ENCODE measurements at regions not wholly inside any gene's neighbourhood (a gene's known extent, or its start where the extent isn't known, plus 50 kb on each side); places are given as distances from the start of the nearest gene placed in this dataset.

DNA sequence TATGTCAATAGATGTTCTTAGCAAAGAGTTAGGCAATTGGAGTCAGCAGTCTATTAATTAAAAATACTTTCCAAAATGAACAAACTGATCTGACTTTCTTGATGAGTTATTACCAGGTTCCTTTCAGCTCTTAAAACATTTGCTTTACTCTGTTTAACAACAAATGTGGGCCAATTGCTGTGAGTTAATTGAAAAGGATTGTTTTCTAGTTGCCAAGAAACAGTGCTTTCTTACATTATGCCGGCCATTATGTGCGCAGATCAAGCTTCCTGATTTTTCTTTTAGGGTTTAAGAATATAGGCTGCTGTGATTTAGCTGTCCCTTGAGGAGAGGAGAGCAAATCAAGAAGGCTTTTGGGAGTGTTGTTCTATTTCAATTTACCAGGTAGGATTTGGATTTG lies 50.5 kb upstream of the ITPRID2 start:
- no peak for DNase-seq

All from GDM1 (cell line).